ENCODE measurements at regions not wholly inside any gene's neighbourhood (a gene's known extent, or its start where the extent isn't known, plus 50 kb on each side); places are given as distances from the start of the nearest gene placed in this dataset.
"Not testable (repeated sequence)": the region's sequence is repeated elsewhere in the genome, so short reads cannot be mapped to it uniquely, and the experiment has no call there.

DNA sequence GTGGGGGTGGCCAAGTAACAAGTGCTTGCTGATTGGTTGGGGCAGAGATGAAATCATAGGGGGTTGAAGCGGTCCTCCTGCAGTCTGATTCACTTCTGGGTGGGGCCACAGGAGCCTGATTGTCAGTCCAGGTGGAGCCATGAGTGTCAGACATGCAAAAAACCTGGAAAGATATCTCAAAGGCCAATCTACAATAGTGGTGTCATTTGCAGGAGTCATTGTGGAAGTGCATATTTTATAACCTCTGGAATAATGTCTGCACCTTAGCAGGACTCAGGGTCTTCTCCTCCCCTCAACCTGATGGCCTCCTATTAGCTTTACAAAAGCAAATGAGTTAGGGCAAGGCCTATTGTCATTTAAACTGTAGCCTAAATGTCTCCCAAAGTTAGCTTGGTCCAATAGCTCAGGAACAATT, 241.4 kb downstream of the NUAK1 start:
- H3K9me3 ChIP-seq (ENCODE audit: severe bottlenecking): no peaks in the 10 kb centered on the region
- TF ChIP-seq CTCF (IDR thresholded peaks at IDR 0.05; ENCODE audit: low read depth, low read length): no peak
- no peak for DNase-seq
- H3K36me3 ChIP-seq: no peaks in the 10 kb centered on the region
- no peaks in the 10 kb centered on the region for H3K27me3 ChIP-seq (ENCODE audit: insufficient read depth, low read depth, severe bottlenecking)
- H3K4me3 ChIP-seq (ENCODE audit: low read depth, low read length): no peak overlapping the region
- no peak overlapping the region for H3K27ac ChIP-seq

DNA sequence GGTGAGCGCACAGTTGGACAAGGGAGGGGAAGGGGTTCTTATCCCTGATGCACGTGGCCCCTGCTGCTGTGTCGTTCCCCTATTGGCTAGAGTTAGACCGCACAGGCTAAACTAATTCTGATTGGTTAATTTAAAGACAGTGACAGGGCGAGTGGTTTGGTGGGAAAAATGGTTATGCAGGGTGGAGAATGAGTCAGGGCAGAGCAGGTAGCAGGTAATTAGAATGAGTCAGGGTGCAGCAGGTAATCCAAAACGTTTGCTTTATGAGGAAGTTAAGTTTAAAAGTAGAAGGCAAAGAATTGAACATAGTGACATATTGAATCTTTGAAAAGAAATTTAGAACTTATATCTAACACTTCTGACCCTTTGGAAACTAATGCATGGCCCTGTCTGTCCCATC, 240.5 kb downstream of the NUAK1 start:
- not testable (repeated sequence) for H3K9me3 ChIP-seq (ENCODE audit: severe bottlenecking); H3K36me3 ChIP-seq; H3K27ac ChIP-seq

DNA sequence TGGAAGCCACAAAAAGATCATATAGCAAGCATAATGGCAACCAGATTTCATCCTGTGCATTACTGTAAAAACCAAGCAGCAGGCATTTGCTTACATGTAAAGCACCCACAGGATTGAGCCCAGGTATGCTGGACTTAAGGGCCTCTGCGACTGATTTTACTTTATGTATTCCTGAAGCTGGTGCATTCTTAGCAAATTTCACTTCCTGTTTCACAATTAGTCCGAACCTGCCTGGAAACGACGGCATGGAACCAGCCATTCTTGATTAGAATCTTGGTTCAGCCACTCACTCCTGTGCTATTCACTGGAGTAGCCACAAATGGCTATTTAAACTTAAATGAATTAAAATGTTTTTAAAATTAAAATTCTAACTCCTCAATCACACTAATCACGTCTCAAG, 239.2 kb downstream of the NUAK1 start:
- H3K36me3 ChIP-seq: no peaks in the 10 kb centered on the region
- H3K4me3 ChIP-seq (ENCODE audit: low read depth, low read length): no peak overlapping the region
- H3K27me3 ChIP-seq (ENCODE audit: insufficient read depth, low read depth, severe bottlenecking): no peaks in the 10 kb centered on the region
- DNase-seq: no peak
- no peak overlapping the region for H3K27ac ChIP-seq
- TF ChIP-seq CTCF (IDR thresholded peaks at IDR 0.05; ENCODE audit: low read depth, low read length): no peak
- H3K9me3 ChIP-seq (ENCODE audit: severe bottlenecking): no peaks in the 10 kb centered on the region

More for the DNA sequence above, 240.5 kb downstream of the NUAK1 start:
- not testable (repeated sequence) for H3K4me3 ChIP-seq (ENCODE audit: low read depth, low read length); DNase-seq; H3K27me3 ChIP-seq (ENCODE audit: insufficient read depth, low read depth, severe bottlenecking)

- no peak for TF ChIP-seq CTCF (IDR thresholded peaks at IDR 0.05; ENCODE audit: low read depth, low read length)
- DNase-seq: no peak
Measured at GRCh38 chr12:105906561-105906960, 232.2 kb downstream of the NUAK1 start.

DNA sequence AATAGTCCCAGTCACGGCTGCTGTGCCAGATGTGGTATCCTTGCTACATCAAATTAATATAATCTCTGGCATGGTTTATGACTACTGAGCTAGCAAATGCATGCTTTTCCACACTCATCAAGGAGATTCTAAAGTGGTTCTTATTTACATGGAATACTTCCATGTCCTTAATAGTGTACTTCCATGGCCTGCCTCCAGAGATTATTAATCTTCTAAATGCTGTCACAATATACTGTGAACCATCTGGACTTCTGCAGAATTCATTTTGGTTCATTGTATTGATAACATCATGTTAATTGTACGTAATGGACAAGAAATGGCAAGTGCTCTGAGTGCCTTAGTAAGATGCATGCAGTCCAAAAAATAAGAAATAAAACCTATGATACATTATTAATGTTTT, 230.8 kb downstream of the NUAK1 start:
- TF ChIP-seq CTCF (IDR thresholded peaks at IDR 0.05; ENCODE audit: low read depth, low read length): no peak
- Histone ChIP-seq H3K27me3 (ENCODE audit: insufficient read depth, low read depth, severe bottlenecking) (no peaks in the 10 kb centered on the region), H3K36me3 (no peaks in the 10 kb centered on the region), H3K9me3 (ENCODE audit: severe bottlenecking) (no peaks in the 10 kb centered on the region), H3K27ac (no peak overlapping the region), H3K4me3 (ENCODE audit: low read depth, low read length) (no peak overlapping the region)
- no peak for DNase-seq

More at GRCh38 chr12:105906561-105906960, 232.2 kb downstream of the NUAK1 start:
- Histone ChIP-seq H3K27ac (no peak overlapping the region), H3K4me3 (ENCODE audit: low read depth, low read length) (no peak overlapping the region), H3K9me3 (ENCODE audit: severe bottlenecking) (no peaks in the 10 kb centered on the region), H3K27me3 (ENCODE audit: insufficient read depth, low read depth, severe bottlenecking) (no peaks in the 10 kb centered on the region), H3K36me3 (no peaks in the 10 kb centered on the region)

DNA sequence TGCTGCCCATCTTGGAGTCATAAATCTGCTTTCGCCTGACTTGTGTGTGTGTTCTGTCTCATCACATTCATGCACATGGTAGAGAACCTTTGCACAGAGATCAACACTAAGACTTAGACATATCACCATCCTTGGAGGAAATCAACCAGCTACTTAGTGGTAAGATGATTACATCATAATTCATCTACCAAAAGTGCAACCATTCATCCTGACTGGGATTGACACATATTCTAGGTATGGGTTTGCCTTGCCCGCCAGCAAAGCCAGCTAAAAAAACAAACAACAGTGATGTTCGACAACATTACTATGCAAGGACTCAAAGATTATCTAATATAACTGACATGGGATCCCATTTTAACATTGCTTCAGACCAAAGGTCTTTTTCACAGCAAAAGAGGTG, 228.7 kb downstream of the NUAK1 start:
- Histone ChIP-seq H3K36me3 (no peaks in the 10 kb centered on the region), H3K4me3 (ENCODE audit: low read depth, low read length) (no peak overlapping the region), H3K27ac (no peak overlapping the region), H3K27me3 (ENCODE audit: insufficient read depth, low read depth, severe bottlenecking) (no peaks in the 10 kb centered on the region), H3K9me3 (ENCODE audit: severe bottlenecking) (no peaks in the 10 kb centered on the region)
- TF ChIP-seq CTCF (IDR thresholded peaks at IDR 0.05; ENCODE audit: low read depth, low read length): no peak
- no peak for DNase-seq

Measured in WERI-Rb-1 (cell line).